K562 (cell line): ENCODE measurements at regions not wholly inside any gene's neighbourhood (a gene's known extent, or its start where the extent isn't known, plus 50 kb on each side); places are given as distances from the start of the nearest gene placed in this dataset.

Source experiments
- CHD4 ChIP-seq: fragments of 200-600 bp; sonication (generic); IDR thresholded peaks from 3 replicates; pipeline ENCODE4 v1.6.1; 2012; ENCODE audit warnings: low read depth, mild to moderate bottlenecking, mixed read lengths, low read length, inconsistent platforms; ENCODE audit not compliant: insufficient read depth, insufficient replicate concordance, poor library complexity, severe bottlenecking
- CREM ChIP-seq: IDR thresholded peaks from 2 replicates; pipeline ENCODE4 v1.6.1; 2014; ENCODE audit warnings: antibody characterized with exemption, low read depth
- NFYB ChIP-seq: IDR thresholded peaks from 2 replicates; pipeline ENCODE4 v1.6.1; 2011; ENCODE audit warnings: mild to moderate bottlenecking, moderate library complexity; ENCODE audit not compliant: insufficient read length; ENCODE audit errors: extremely low read depth
- SREBF2 ChIP-seq: sonication (generic); formaldehyde crosslinking; IDR thresholded peaks from 2 replicates; pipeline ENCODE4 v1.4.0; 2020; ENCODE audit warnings: mild to moderate bottlenecking, missing genetic modification reagents
- TCF7L2 ChIP-seq: fragments of 150-350 bp; IDR thresholded peaks from 2 replicates; pipeline ENCODE4 v1.6.1; 2016; ENCODE audit warnings: low read depth, mild to moderate bottlenecking, low read length, moderate library complexity
- ZBTB34 ChIP-seq: fragments of 250-450 bp; sonication (Bioruptor Pico); IDR thresholded peaks from 2 replicates; pipeline ENCODE4 v1.8.0; 2021; ENCODE audit warnings: mild to moderate bottlenecking, moderate library complexity
- ZC3H8 ChIP-seq: fragments of 450-650 bp; IDR thresholded peaks from 2 replicates; pipeline ENCODE4 v1.6.1; 2017

DNA sequence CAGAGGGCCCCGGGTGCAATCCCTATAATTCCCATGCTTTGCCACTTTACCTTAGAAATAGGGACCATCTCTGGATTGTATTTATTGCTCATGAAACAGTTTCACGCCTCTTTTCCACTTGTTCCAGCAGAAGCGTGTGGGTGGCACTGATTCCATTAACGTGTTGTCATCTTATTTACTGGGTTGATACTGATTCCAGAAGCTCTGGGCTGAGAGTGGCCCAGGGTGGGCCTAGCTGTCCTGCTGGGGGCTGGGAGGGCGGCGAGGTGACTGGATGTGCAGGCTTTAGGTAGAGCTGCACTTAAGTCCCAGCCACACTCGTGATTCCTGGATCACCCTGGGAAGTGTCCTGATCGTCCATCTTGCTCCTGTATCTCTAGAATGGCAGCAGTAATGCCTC is 155.0 kb downstream of the TEX29 start:
- no peak for TF ChIP-seq CREM
- no peak for TF ChIP-seq NFYB
- no peak for TF ChIP-seq ZBTB34 (CRISPR knock-in tag)
- TF ChIP-seq CHD4: no peak
- no peak for TF ChIP-seq SREBF2 (CRISPR knock-in tag)
- no peak for TF ChIP-seq ZC3H8
- no peak for TF ChIP-seq TCF7L2
